GM19240 (cell line): ENCODE measurements at regions not wholly inside any gene's neighbourhood (a gene's known extent, or its start where the extent isn't known, plus 50 kb on each side); places are given as distances from the start of the nearest gene placed in this dataset.
"Not testable (repeated sequence)": the region's sequence is repeated elsewhere in the genome, so short reads cannot be mapped to it uniquely, and the experiment has no call there.

Source experiments
- DNase-seq: peaks from one replicate; pipeline ENCODE4 v3.0.0; 2011; ENCODE audit warnings: low spot score; ENCODE audit not compliant: insufficient read length

GRCh38 chr10:57579926-57580325, 687.8 kb downstream of the IPMK start:
- DNase-seq = no peak

GRCh38 chr10:57562211-57562610, 705.5 kb downstream of the IPMK start:
- no peak for DNase-seq

- DNase-seq = not testable (repeated sequence)
Measured at GRCh38 chr10:57551774-57552173, 715.9 kb downstream of the IPMK start.

- no peak for DNase-seq
Measured at GRCh38 chr10:57535306-57535705, 732.4 kb downstream of the IPMK start.

GRCh38 chr10:57513637-57514036, 754.1 kb downstream of the IPMK start:
- no peak for DNase-seq

GRCh38 chr10:57507788-57508187, 759.9 kb downstream of the IPMK start:
- no peak for DNase-seq

- DNase-seq = no peak
Measured at GRCh38 chr10:57506414-57507094, 761.1 kb downstream of the IPMK start.

- DNase-seq = no peak
Measured at GRCh38 chr10:57494486-57494885, 773.2 kb downstream of the IPMK start.

GRCh38 chr10:57482259-57482658, 785.4 kb downstream of the IPMK start:
- DNase-seq = no peak

GRCh38 chr10:57472823-57473619, 794.7 kb downstream of the IPMK start:
- no peak for DNase-seq

- no peak for DNase-seq
Measured at GRCh38 chr10:57468894-57469432, 798.7 kb downstream of the IPMK start.

GRCh38 chr10:57465155-57465554, 802.5 kb downstream of the IPMK start:
- DNase-seq = no peak

GRCh38 chr10:57460540-57460939, 807.2 kb downstream of the IPMK start:
- DNase-seq = no peak

- DNase-seq = no peak
Measured at GRCh38 chr10:57457972-57458512, 809.7 kb downstream of the IPMK start.

GRCh38 chr10:57430376-57430775, 837.3 kb downstream of the IPMK start:
- no peak for DNase-seq

- no peak for DNase-seq
Measured at GRCh38 chr10:57420881-57421280, 846.8 kb downstream of the IPMK start.

GRCh38 chr10:57418476-57418875, 849.2 kb downstream of the IPMK start:
- no peak for DNase-seq

GRCh38 chr10:57395923-57396322, 871.8 kb downstream of the IPMK start:
- DNase-seq = no peak

- no peak for DNase-seq
Measured at GRCh38 chr10:57367412-57367811, 900.3 kb downstream of the IPMK start.

GRCh38 chr10:57362811-57363210, 904.9 kb downstream of the IPMK start:
- DNase-seq = no peak

GRCh38 chr10:57353403-57354003, 914.2 kb downstream of the IPMK start:
- no peak for DNase-seq

GRCh38 chr10:57351076-57351475, 916.6 kb downstream of the IPMK start:
- DNase-seq = no peak
